ENCODE measurements at regions not wholly inside any gene's neighbourhood (a gene's known extent, or its start where the extent isn't known, plus 50 kb on each side); places are given as distances from the start of the nearest gene placed in this dataset.

GRCh38 chr12:107332743-107333142 lies 239.4 kb upstream of the CRY1 start (continued):
- no peak for TF ChIP-seq ZNF462 (CRISPR knock-in tag; IDR thresholded peaks at IDR 0.05)
- TF ChIP-seq REST (IDR thresholded peaks at IDR 0.05; ENCODE audit: unreplicated experiment), result no peak
- no peak for TF ChIP-seq ZNF331 (CRISPR knock-in tag; IDR thresholded peaks at IDR 0.05; ENCODE audit: low read depth)
- TF ChIP-seq ETS1 (IDR thresholded peaks at IDR 0.05), result no peak

Data from GM23338 (cell line).